ENCODE measurements at regions not wholly inside any gene's neighbourhood (a gene's known extent, or its start where the extent isn't known, plus 50 kb on each side); places are given as distances from the start of the nearest gene placed in this dataset.

GRCh38 chr14:97415907-97416306 is 618.7 kb downstream of the VRK1 start:
- no peak for TF ChIP-seq CTCF (IDR thresholded peaks at IDR 0.05; ENCODE audit: insufficient read depth, low read length, missing control alignments)
- POLR2A ChIA-PET, result no interaction called here
- H3K4me3 ChIP-seq (ENCODE audit: low read depth, low read length), result no peak overlapping the region
- no peak for DNase-seq (ENCODE audit: low read depth, low spot score)
- CTCF ChIA-PET, result no interaction called here

- POLR2A ChIA-PET, result no interaction called here
- TF ChIP-seq CTCF (IDR thresholded peaks at IDR 0.05; ENCODE audit: insufficient read depth, low read length, missing control alignments), result no peak
- CTCF ChIA-PET, result no interaction called here
- DNase-seq (ENCODE audit: low read depth, low spot score), result no peak
- H3K4me3 ChIP-seq (ENCODE audit: low read depth, low read length), result no peak overlapping the region
Measured at GRCh38 chr14:97416550-97416949, 619.4 kb downstream of the VRK1 start.

- no peak for TF ChIP-seq CTCF (IDR thresholded peaks at IDR 0.05; ENCODE audit: insufficient read depth, low read length, missing control alignments)
- no peak for DNase-seq (ENCODE audit: low read depth, low spot score)
- ChIA-PET CTCF (no interaction called here), POLR2A (no interaction called here)
- H3K4me3 ChIP-seq (ENCODE audit: low read depth, low read length), result no peak overlapping the region
Measured at GRCh38 chr14:97417331-97417730, 620.1 kb downstream of the VRK1 start.

GRCh38 chr14:97420211-97420610 is 623.0 kb downstream of the VRK1 start:
- ChIA-PET POLR2A (no interaction called here), CTCF (no interaction called here)
- H3K4me3 ChIP-seq (ENCODE audit: low read depth, low read length), result no peak overlapping the region
- no peak for DNase-seq (ENCODE audit: low read depth, low spot score)
- TF ChIP-seq CTCF (IDR thresholded peaks at IDR 0.05; ENCODE audit: insufficient read depth, low read length, missing control alignments), result no peak

GRCh38 chr14:97426776-97427175 is 629.6 kb downstream of the VRK1 start:
- no peak for TF ChIP-seq CTCF (IDR thresholded peaks at IDR 0.05; ENCODE audit: insufficient read depth, low read length, missing control alignments)
- H3K4me3 ChIP-seq (ENCODE audit: low read depth, low read length), result no peak overlapping the region
- POLR2A ChIA-PET, result no interaction called here
- CTCF ChIA-PET, result no interaction called here
- DNase-seq (ENCODE audit: low read depth, low spot score), result no peak

- DNase-seq (ENCODE audit: low read depth, low spot score), result no peak
- H3K4me3 ChIP-seq (ENCODE audit: low read depth, low read length), result no peak overlapping the region
- TF ChIP-seq CTCF (IDR thresholded peaks at IDR 0.05; ENCODE audit: insufficient read depth, low read length, missing control alignments), result no peak
- ChIA-PET POLR2A (no interaction called here), CTCF (no interaction called here)
Measured at GRCh38 chr14:97428808-97429440, 631.7 kb downstream of the VRK1 start.

Data from AG04449 (cell line).